Endodermal cell (in vitro differentiated cells): ENCODE measurements at regions not wholly inside any gene's neighbourhood (a gene's known extent, or its start where the extent isn't known, plus 50 kb on each side); places are given as distances from the start of the nearest gene placed in this dataset.

Source experiments
- DNase-seq: peaks from one replicate; pipeline ENCODE4 v3.0.0-alpha.2; 2017
- H3K27ac ChIP-seq: 2 replicates; pipeline ENCODE4 v1.5.1; 2013; ENCODE audit warnings: mild to moderate bottlenecking, low read depth, low read length, moderate library complexity
- H3K27me3 ChIP-seq: 2 replicates; pipeline ENCODE4 v1.6.1; 2013; ENCODE audit warnings: mild to moderate bottlenecking, low read length, moderate library complexity; ENCODE audit not compliant: insufficient read depth, control insufficient read depth, poor library complexity, severe bottlenecking
- H3K36me3 ChIP-seq: 2 replicates; pipeline ENCODE4 v1.7.0; 2013; ENCODE audit warnings: mild to moderate bottlenecking, low read length, moderate library complexity; ENCODE audit not compliant: control insufficient read depth, insufficient read depth
- H3K4me1 ChIP-seq: one replicate; pipeline ENCODE4 v1.7.0; 2013; ENCODE audit warnings: low read length; ENCODE audit not compliant: control insufficient read depth, insufficient read depth
- H3K4me3 ChIP-seq: 2 replicates; pipeline ENCODE4 v1.5.1; 2013; ENCODE audit warnings: mild to moderate bottlenecking, low read length, moderate library complexity
- H3K9ac ChIP-seq: 2 replicates; pipeline ENCODE4 v1.6.1; 2013; ENCODE audit warnings: mild to moderate bottlenecking, low read length, moderate library complexity; ENCODE audit not compliant: poor library complexity, severe bottlenecking; ENCODE audit errors: extremely low read depth
- H3K9me3 ChIP-seq: 2 replicates; pipeline ENCODE4 v1.6.1; 2013; ENCODE audit warnings: mild to moderate bottlenecking, low read length, moderate library complexity; ENCODE audit not compliant: control insufficient read depth
- H3K27ac Mint-ChIP-seq: 2 replicates; pipeline ENCODE4 v1.8.0; 2020; ENCODE audit warnings: mixed read lengths
- H3K27me3 Mint-ChIP-seq: 2 replicates; pipeline ENCODE4 v1.8.0; 2021; ENCODE audit warnings: mild to moderate bottlenecking, mixed read lengths; ENCODE audit not compliant: insufficient read depth
- H3K36me3 Mint-ChIP-seq: 2 replicates; pipeline ENCODE4 v1.8.0; 2020; ENCODE audit warnings: low read depth, mixed read lengths
- H3K4me1 Mint-ChIP-seq: 2 replicates; pipeline ENCODE4 v1.8.0; 2020; ENCODE audit warnings: mixed read lengths
- H3K4me3 Mint-ChIP-seq: 2 replicates; pipeline ENCODE4 v1.8.0; 2020; ENCODE audit warnings: mild to moderate bottlenecking, moderate library complexity, mixed read lengths
- H3K9me3 Mint-ChIP-seq: 2 replicates; pipeline ENCODE4 v1.8.0; 2020; ENCODE audit warnings: mild to moderate bottlenecking, mixed read lengths
- WGBS, 2 experiments: methylation state at CpG; one replicate each; pipeline versions ENCODE4 v1.1.5 to v1.1.7; 2013; ENCODE audit warnings: missing lambda C conversion rate in 2 of 2, mixed read lengths in 1 of 2; ENCODE audit not compliant: insufficient coverage in 1 of 2, insufficient read length in 1 of 2; 5-methylcytosine and 5-hydroxymethylcytosine counted together
- TF ChIP-seq, protein P1 (sequence below): fragments of 200-600 bp; sonication (generic); conservative IDR thresholded peaks from 2 replicates; pipeline ENCODE4 v1.5.0; 2021; ENCODE audit warnings: antibody characterized with exemption, mild to moderate bottlenecking

DNA sequence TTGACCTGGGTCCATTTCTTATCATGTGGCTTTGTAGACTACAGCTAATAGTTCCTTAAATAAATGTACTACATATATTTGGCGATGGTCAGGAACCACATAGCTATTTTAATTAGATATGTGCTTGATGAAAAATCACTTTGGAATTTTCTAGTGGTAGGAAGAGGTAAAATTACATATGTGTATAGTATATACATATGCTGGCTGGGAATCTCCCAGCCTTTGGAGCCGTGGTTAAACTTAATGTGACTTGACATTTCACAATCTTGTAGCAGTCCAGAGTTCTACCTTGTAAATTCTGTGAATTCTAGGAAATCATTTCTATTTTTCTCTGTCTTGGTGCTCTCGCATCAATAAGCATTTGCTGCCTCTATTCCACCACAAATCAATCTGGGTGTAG, 565.0 kb downstream of the DMRTA1 start:
- Histone ChIP-seq H3K36me3 (no peaks in the 10 kb centered on the region), H3K4me1 (no peaks in the 10 kb centered on the region), H3K27ac (no peak overlapping the region), H3K9ac (no peak overlapping the region), H3K9me3 (no peaks in the 10 kb centered on the region), H3K4me3 (no peak overlapping the region), H3K27me3 (no peaks in the 10 kb centered on the region)
- H3K4me3 Mint-ChIP-seq, result no peak overlapping the region
- DNase-seq, result no peak
- no peaks in the 10 kb centered on the region for H3K9me3 Mint-ChIP-seq
- H3K27me3 Mint-ChIP-seq, result no peaks in the 10 kb centered on the region
- no peaks in the 10 kb centered on the region for H3K36me3 Mint-ChIP-seq
- TF ChIP-seq, protein P1, sequence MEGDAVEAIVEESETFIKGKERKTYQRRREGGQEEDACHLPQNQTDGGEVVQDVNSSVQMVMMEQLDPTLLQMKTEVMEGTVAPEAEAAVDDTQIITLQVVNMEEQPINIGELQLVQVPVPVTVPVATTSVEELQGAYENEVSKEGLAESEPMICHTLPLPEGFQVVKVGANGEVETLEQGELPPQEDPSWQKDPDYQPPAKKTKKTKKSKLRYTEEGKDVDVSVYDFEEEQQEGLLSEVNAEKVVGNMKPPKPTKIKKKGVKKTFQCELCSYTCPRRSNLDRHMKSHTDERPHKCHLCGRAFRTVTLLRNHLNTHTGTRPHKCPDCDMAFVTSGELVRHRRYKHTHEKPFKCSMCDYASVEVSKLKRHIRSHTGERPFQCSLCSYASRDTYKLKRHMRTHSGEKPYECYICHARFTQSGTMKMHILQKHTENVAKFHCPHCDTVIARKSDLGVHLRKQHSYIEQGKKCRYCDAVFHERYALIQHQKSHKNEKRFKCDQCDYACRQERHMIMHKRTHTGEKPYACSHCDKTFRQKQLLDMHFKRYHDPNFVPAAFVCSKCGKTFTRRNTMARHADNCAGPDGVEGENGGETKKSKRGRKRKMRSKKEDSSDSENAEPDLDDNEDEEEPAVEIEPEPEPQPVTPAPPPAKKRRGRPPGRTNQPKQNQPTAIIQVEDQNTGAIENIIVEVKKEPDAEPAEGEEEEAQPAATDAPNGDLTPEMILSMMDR, result no peak
- H3K27ac Mint-ChIP-seq, result no peak overlapping the region
- 88 to 100% methylated on average over 1 to 2 of the region's 3 CpGs for WGBS, 2 experiments
- H3K4me1 Mint-ChIP-seq, result no peaks in the 10 kb centered on the region

GRCh38 chr9:23015557-23015956, 568.9 kb downstream of the DMRTA1 start:
- H3K27me3 Mint-ChIP-seq, result no peaks in the 10 kb centered on the region

DNA sequence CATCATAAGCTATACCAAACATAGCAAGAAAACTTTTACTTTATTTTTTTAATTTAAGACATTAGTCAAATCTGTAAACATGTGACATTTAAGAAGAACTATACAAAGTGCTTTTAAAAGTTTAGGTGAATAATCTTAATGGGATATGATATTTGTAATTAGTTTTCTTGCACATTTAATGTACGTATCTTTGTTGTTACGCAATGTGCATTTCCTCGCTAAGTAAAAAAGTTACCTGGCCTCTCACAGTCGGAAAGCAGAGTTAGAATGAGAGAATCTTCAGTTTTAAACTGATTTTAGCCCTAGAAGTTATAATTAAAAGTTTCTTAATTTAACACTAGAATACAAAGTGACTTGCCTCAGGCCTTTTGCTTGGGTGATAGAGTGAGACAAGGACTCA, 589.8 kb downstream of the DMRTA1 start:
- TF ChIP-seq, protein P1, result no peak
- no peak overlapping the region for H3K27ac Mint-ChIP-seq
- Histone ChIP-seq H3K27ac (no peak overlapping the region), H3K4me1 (no peaks in the 10 kb centered on the region), H3K27me3 (no peaks in the 10 kb centered on the region), H3K9me3 (peaks cover 4% of the 10 kb centered on the region), H3K36me3 (no peaks in the 10 kb centered on the region), H3K9ac (no peak overlapping the region), H3K4me3 (no peak overlapping the region)
- 85 to 96% methylated on average over 3 to 4 of the region's 4 CpGs for WGBS, 2 experiments
- H3K27me3 Mint-ChIP-seq, result no peaks in the 10 kb centered on the region
- H3K9me3 Mint-ChIP-seq, result peaks cover 7% of the 10 kb centered on the region
- no peaks in the 10 kb centered on the region for H3K36me3 Mint-ChIP-seq
- no peak for DNase-seq
- H3K4me1 Mint-ChIP-seq, result no peaks in the 10 kb centered on the region
- no peak overlapping the region for H3K4me3 Mint-ChIP-seq

More at GRCh38 chr9:23015557-23015956, 568.9 kb downstream of the DMRTA1 start:
- no peaks in the 10 kb centered on the region for H3K4me1 Mint-ChIP-seq
- H3K4me3 Mint-ChIP-seq, result no peak overlapping the region
- Histone ChIP-seq H3K4me3 (no peak overlapping the region), H3K36me3 (no peaks in the 10 kb centered on the region), H3K27ac (no peak overlapping the region), H3K9me3 (no peaks in the 10 kb centered on the region), H3K4me1 (no peaks in the 10 kb centered on the region), H3K9ac (no peak overlapping the region), H3K27me3 (no peaks in the 10 kb centered on the region)
- no peak for DNase-seq
- no peak overlapping the region for H3K27ac Mint-ChIP-seq
- H3K9me3 Mint-ChIP-seq, result peaks cover 4% of the 10 kb centered on the region
- TF ChIP-seq, protein P1, result no peak
- H3K36me3 Mint-ChIP-seq, result no peaks in the 10 kb centered on the region
- WGBS, 2 experiments, result 86 to 100% methylated on average over 1 of the region's 1 CpG
